ENCODE measurements at regions not wholly inside any gene's neighbourhood (a gene's known extent, or its start where the extent isn't known, plus 50 kb on each side); places are given as distances from the start of the nearest gene placed in this dataset.

DNA sequence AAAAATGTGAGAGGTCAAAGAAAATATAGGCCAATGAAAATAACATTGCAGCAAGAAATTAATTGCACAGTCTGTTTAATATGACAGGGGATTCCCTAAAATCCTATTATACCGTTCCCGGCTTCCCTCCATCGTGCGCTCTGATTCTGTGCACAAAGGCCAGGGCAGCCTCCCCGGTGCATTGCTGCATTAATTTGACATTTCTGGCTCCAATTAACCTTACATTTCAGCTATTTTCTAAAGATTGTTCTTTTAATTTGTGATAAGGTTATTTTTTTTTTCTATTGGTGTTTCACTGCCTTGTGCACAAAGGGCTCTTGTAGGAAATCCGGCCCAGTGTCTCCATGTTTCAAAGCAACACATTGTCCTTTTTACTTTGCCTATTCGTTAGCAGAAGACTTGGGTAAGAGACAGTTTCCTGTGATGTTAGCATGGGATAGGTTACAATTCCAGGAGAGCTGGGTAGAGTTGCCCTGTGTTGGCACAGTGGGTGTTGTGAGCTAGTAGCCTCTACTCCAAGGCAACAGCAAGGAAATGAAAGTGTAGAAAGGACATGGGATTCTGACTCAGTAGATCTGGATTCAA lies 257.3 kb upstream of the IGF1R start:
- DNase-seq: no peak

DNA sequence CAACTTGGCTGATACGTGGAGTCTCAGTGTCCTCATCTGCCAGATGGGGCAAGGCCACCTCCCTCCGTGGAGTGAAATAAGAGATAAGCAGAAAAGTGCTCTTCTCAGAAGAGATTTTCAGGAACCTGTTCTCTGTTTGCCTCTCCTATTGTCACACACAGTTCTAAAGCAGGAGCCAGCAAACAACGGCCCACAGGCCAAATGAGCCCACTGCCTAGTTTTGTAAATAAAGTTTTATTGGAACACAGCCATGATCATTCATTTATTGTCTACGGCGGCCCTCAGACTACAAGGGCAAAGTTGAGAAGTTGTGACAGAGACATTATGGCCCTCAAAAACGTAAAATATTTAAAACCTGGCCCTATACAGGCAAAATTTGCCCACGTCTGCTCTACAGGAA lies 256.8 kb upstream of the IGF1R start:
- no peak for DNase-seq

DNA sequence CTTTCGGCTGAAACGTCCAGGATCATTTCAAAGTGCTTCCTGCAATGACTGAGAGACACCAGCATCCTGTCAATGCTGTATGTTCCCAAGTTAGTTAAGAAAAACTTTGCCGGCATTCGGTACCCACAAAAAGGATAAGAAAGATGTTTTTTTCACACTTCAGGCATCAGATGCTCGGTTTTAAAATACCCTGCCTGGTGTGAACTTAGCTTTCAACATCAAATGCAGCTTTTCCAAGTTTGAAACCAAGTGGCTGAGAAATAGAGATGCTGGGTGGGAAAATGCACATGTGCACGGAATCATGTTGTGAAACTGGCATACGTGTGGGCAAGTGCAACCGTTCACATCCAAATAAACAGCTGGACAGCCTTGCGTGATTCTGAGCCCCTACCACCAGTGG lies 254.9 kb upstream of the IGF1R start:
- no peak for DNase-seq

DNA sequence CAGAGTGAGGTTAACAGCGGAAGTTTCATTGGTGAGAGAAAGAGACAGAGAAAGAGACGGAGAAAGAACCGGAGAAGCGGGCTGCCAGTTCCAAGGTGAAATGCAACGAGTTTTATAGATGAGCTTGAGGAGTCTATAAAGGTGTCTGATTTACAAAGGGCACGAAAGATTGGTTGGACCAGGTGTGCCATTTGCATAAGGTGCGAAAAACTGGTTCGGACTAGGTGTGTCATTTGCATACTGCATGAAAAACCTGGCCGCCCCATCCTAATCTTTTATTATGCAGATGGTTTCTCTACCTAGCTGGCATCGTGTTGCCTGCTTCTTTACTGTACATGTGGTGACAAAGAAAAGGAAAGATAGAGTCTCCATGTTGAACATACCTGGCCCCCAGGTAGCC lies 253.8 kb upstream of the IGF1R start:
- DNase-seq: no peak

DNA sequence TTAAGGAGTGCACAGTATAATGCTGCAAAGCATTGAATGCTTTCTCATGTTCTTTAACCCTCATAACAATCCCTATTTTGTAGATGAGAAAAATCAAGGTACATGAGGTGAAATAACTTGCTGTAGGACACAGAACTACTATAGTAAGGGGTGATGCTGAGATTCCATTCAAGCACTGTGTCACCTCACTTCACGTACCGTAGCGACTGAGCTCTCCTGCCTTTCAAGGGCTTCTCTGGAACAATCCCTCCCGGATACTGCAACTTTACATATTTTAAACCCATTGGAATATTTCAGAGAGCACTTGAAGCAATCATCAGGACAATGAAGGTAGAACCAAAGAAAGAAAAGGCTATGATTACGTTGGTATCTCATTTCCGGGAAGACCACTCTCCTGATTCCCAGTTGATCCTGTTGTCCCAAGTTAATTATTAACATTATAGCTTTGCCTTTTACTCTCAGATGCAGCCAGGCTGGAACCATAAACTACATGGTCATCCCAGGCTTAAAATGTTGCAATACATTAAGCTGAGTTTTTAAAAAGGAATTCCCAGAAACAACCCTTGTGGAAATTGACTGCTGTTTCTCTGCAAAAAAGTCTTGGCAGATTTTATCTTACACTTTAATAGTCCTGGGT lies 252.2 kb upstream of the IGF1R start:
- no peak for DNase-seq

DNA sequence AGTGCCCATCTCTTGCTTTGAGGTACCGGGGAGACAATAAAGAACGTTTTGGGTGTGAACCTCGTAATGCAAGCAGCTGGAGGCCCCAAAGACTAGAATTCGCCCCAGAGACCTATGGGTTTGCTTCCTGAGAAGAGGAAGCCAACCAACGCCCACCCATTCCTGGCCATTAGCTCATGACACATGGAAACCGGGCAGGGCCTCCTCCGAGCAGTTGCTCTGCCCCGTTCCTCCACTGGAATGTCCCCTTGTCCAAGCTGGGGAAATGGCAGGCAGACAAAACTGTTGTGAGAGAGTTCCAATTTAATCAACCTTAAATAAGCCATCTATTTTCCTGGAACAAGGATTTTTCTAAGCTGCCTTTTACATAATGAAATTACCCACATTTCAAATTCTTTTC lies 250.9 kb upstream of the IGF1R start:
- no peak for DNase-seq

DNA sequence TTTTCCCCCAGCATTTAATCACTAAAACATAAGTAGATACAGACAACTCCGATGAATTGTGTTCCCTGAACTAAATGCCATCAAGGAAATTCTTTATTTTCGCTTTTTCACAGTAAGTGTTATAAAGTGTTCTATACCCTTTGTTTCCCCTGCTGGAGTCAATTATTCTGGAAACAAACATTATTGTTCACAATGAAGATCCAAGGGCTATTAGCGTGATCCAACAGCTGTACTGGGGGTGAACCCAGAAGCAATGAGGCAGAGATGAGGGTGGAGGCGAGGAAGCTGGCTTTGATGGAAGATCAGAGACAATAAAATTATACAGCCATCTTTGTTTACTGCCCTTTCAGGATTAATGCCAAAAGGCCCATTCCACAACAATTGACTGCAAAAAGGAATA lies 250.3 kb upstream of the IGF1R start:
- no peak for DNase-seq

DNA sequence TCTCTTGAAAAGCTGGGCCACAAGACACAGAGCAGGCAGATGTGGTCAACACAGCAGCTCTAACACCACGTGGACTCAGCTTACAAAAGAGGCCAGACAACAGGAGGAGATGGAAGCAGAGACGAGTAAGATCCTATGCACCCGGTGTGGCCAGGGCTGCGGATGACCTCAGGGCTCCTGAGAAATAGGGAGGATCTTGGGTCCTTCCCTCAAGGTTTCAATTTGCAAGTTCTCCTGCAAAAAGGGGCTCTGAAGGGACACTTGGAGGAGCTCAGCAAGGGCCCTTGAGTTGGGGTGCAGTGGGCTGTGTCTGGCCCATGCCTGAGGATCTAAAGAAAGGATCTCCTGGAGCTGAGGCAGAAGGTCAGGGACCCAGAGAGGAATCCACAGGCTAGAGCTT lies 249.5 kb upstream of the IGF1R start:
- no peak for DNase-seq

DNA sequence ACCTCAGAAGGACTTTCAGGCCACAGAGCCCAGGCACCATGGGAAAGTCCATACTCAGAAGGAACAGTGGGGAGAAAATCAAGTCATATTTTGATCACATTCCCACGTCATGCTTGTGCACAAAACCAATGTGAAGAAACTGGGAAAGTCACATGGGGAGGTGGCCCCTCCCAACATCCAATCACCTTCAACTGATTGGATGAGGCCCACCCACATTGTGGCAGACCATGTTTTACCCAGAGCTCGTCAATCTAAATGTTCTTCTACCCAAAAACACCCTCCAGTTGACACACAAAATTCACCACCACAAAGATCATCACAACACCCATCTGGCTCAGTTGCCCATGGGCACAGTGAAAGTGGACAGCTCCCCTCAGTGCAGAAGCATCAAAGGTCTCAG lies 248.2 kb upstream of the IGF1R start:
- DNase-seq: no peak

DNA sequence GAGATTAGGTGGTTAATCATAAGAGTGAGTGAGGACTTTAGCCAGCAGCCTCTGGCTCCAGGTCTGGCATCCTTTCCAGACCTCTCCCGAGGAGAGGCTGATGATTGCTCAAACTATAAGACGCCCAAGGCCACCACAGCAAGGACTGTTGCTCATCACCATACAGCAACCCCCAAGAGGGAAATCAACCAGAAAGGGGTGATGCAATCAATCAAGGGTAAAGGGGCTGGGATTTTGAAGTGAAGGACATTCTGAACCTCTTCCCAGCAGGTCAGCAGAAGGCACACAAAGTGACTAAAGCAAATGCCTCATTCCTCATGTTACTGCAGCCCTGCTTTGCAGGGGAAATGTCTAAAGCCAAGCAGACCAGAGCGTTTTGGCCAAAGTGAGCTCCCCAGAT lies 247.3 kb upstream of the IGF1R start:
- no peak for DNase-seq

DNA sequence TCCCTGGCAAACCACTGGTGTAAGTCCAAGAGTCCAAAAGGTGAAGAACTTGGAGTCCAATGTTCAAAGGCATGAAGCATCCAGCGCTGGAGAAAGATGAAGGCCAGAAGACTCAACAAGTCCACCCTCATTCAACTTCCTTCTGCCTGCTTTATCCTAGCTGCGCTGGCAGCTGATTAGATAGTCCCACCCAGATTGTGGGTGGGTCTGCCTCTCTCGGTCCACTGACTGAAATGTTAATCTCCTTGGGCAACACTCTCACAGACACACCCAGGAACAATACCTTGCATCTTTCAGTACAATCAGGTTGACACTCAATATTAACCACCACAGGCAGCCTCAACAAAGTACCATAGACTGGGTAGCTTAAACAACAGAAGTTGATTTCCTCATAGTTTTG lies 245.9 kb upstream of the IGF1R start:
- DNase-seq: no peak

DNA sequence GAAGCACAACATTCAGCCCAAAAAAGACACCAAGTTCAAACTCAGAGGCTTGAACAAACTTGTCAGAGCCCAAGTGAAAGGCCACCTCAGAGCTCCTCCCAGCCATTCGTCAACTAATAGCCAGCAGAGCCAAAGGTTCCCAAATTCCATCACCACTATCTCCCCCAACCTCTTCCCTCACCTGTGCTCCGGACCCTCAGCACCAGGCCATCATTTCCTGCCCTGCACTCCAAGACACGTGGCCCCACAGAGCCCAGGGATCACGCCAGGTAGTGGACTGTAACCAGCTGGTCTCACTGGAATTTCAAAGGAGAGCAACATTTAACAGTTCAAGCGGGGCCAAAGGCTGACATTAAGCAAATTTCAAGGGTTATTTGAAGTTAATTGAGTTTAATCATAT lies 245.2 kb upstream of the IGF1R start:
- DNase-seq: no peak

DNA sequence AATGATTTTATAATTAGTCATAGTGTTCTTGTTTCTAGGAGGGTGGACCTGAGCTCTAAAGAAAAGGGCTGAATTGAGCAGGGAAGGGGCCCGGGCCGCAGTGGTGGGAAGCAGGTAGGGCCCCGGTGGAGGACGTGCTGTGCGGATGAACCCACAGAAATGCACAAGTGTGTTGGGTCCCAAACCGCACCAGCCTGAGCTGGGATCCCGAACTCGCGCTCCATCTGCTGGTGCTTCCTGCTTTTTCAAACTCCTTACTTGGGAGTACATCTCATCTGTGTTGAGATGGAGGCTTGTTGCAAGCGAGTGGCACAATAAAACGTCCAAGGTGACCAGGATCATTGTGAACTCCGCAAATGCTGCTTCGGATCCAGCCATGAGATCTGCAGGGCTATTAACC lies 244.8 kb upstream of the IGF1R start:
- DNase-seq: no peak

DNA sequence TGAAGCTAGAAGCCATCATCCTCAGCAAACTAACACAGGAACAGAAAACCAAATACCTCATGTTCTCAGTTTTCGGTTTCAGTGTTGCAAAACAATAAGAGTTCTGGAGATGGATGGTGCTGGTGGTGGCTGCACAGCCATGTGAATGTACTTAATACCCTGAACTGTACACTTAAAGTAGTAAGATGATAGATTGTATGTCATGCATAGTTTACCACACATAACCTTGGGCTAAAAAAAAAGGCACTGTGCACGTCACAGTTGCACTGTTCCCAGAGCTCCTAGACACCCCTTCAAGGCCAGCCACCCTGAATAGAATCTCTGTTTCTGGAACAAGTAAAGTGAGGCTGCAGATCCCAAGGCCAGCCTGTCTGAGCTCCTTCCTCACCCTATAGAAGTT lies 243.3 kb upstream of the IGF1R start:
- DNase-seq: no peak

DNA sequence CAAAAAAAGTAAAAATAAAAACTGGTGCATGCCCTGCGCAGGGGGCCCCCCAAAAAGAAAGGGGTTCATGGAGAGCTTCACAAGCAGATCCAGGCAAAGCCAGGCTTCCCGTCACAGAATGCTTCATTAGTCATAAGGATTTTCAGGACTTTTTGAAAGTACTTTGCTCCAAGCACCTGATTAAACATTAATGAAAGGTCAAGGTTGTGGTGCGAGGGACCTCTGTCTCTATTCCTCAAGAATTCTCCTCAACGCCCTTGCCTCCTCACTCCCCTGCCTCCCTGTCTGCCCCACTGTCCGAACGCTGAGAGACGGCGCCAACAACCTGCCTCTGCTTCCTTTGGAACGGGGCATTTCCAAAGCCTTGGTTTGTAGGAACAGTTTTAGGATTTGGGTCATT lies 240.1 kb upstream of the IGF1R start:
- DNase-seq: no peak

DNA sequence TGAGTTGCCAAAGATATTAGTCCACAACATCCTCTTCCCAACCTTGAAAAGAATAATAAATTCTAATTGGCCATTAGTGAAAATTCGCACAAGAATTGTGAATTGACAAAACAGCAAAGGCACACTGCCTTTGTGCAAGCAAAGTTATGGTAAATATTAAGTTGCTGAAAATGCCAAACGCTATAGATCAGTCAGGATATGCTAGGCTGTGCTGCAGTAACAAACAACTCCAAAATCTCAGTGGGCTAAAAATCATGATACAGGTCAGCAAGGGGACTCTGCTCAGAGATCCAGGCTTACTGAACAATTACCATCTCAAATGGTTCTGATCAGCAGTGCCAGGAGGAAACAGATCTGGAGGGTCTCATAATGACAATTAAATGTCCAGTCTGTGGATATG lies 238.0 kb upstream of the IGF1R start:
- no peak for DNase-seq

DNA sequence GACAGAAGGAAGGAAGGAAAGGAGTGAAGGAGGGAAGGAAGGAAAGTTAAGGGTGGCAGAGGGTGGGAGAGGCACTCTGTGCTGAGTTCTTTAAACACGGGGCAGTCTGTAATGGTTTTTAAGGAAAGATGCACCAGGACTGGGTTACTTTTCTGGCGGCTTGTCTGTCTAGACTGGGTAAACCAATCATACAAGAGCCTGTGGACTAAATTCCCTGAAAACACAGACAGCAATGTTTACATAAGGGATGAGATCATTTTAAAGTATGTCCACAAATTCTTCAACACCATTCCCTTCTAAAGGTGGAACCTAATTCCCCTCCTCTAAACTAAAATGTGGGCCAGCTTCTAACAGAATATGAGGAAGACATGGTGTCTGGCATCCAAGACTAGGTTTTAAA lies 235.5 kb upstream of the IGF1R start:
- no peak for DNase-seq

DNA sequence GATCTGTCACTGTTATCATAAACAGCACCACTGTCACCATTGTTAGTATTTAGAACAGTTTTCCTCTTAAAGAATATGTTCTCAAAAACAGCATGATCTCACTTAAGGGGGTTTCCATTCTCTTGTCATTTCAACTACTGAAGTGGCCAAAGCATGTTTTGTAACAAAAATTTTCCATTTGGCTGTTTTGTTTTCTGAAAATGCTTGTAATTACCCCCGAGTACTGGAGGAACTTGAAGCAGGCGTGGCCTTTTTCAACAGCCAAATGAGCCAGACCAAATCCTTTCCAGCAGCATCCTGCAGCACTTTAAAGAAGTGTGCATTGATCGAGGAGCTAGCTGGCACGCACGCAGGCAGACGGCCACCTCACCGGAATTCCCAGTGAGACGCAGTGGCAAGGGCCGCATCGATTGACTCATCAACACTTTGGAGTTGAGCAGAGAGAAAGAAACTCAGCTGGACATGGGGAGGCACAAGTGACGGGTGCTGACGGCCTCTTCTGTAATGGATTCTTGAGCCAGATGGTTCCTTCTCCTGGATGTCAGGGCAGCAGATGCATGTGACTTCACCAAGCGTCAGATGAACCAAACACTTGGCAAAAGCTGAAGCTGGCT lies 234.3 kb upstream of the IGF1R start:
- DNase-seq: no peak

DNA sequence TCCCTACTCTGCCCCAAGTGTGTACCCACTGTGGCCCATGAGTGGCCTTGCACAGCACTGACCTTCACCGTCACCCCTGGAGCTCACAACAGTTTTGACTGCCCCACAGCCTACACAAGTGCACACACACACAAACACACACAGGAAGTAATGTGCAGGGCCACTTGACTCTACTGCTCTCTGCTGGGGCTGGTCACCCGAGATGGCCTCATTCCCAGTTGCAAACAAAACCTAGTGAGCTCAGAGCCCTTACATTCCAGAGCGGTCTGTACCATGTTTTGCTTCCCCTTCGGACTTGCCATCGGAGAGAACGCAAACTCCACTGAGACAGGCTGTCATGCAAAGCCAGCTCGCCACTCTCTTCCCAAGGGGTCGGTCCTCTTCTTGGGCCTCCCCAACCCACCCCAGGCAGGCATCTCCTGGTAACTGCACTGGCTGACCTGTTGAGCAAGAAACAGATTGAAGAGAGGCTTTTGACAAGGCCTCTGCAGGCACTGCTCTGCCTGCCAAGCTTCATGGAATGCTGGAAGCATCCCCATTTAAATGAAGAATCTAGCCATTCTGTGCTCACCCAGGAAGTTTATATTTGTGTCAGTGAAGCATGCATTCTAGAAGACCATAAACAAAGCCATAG lies 232.0 kb upstream of the IGF1R start:
- no peak for DNase-seq

DNA sequence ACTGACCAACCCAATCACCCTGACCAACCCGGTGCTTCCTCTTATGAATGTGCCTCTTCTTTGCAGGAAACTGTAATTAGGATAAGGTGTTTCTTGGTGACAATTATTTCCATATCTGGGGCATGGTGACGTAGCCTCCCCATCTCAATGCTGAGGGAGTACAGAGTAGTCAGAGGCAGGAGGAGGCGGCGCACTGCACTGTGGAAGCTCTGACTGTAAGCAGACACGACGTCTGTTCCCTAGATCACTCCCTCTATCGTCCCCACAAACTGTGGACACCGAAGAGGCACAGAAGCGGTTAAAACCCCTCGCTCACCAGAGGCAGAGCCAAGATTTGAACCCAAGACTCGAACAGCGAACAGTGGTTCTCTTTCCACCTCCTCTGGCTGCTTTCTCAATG lies 231.0 kb upstream of the IGF1R start:
- DNase-seq: no peak

DNA sequence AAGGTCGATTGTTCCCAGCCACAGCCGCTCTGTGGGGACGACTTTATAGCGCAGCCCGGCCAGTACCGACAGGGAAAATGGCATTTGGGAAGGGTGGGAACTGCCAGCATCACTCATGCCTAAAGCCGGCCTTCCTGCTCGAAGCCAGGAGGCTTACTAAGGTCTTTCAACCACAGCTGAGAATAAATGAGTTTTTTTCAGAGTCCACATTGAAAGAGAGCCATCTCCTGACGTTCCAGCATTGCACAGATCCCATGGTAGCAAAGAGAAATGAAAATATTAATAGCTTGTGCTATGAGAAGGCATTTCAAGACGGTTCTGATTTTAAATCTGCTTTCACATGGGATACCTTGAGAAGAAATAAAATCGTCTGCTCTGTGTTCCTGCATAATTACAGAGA lies 230.2 kb upstream of the IGF1R start:
- no peak for DNase-seq

DNA sequence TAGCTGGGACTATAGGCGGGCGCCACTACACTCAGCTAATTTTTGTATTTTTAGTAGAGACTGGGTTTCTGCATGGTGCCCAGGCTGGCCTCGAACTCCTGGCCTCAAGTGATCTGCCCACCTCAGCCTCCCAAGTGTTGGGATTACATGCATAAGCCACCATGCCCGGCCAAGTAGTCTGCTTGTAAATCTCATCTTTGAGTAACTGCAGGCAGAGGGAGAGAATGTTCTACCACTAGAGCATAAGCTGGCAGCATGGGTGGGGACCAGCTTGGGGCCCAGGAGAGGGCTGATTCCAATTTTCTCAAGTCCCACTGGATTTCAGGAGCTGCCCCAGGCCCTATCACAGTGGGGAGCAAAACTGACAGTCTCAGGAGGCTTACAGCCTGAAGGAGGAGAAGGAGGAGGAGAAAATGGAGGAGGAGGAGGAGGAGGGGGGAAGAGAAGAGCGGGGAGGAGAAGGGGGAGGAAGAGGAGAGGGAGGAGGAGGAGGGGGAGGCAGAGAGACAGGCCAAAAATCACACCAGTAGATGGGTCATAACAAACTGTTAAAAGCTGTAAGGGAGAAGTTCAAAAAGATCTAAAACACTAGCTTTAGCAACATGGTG lies 229.1 kb upstream of the IGF1R start:
- DNase-seq: no peak

DNA sequence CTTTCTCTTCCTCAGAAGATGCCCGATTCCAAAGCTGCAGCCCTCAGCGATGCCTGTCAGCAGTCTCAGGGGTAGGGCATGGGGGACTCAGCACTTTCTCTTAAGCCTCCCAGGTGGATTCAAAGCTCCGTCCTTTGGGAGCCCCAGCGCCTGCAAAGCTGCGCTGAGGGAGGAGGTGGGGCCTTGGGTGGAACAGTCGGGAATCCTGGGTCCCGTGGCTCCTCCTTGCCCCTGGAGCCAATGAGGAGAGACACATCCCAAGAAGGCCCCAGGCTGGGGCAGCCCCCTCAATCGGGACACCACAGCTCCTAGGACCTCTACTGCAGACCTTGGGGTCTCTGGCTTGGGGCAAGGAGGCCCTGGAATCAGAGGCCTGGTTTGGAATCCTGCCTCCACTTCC lies 227.5 kb upstream of the IGF1R start:
- DNase-seq: no peak
